Activated CD4-positive, alpha-beta T cell treated with anti-CD3 and anti-CD28 coated beads for 36 hours (primary cell): ENCODE measurements at regions not wholly inside any gene's neighbourhood (a gene's known extent, or its start where the extent isn't known, plus 50 kb on each side); places are given as distances from the start of the nearest gene placed in this dataset.

ENCODE experiments used
- ATAC-seq: fragments of 200-7000 bp; cut with Tn5 transposase; one replicate; pipeline ENCODE4 v1.10.0; 2021; ENCODE audit warnings: mild to moderate bottlenecking, moderate library complexity
- CTCF ChIA-PET: fragments of 350-600 bp; sonication (Branson Sonifier 250); formaldehyde crosslinking; loops from one replicate; lab custom pipeline; 2021; ENCODE audit warnings: antibody characterized with exemption; lab: Charles Lee
- POLR2A ChIA-PET: fragments of 350-600 bp; sonication (Branson Sonifier 250); formaldehyde crosslinking; loops from one replicate; lab custom pipeline; 2021; ENCODE audit warnings: antibody characterized with exemption, inconsistent platforms; lab: Charles Lee
- DNase-seq: peaks from one replicate; pipeline ENCODE4 v3.0.0-alpha.2; 2020
- H3K27ac Mint-ChIP-seq: one replicate; pipeline ENCODE4 v1.8.0; 2021; ENCODE audit warnings: mixed read lengths
- H3K27me3 Mint-ChIP-seq: one replicate; pipeline ENCODE4 v1.8.0; 2021; ENCODE audit warnings: mixed read lengths
- H3K36me3 Mint-ChIP-seq: one replicate; pipeline ENCODE4 v1.8.0; 2021; ENCODE audit warnings: low read depth, mixed read lengths
- H3K4me1 Mint-ChIP-seq: one replicate; pipeline ENCODE4 v1.8.0; 2021; ENCODE audit warnings: mixed read lengths
- H3K4me3 Mint-ChIP-seq: one replicate; pipeline ENCODE4 v1.8.0; 2021; ENCODE audit warnings: mild to moderate bottlenecking, moderate library complexity, mixed read lengths
- H3K9me3 Mint-ChIP-seq: one replicate; pipeline ENCODE4 v1.8.0; 2021; ENCODE audit warnings: low read depth, mixed read lengths
- intact Hi-C, 2 experiments: fragments of 100-400 bp; cut with DNase I in 1 of 2; cut with micrococcal nuclease in 1 of 2; formaldehyde crosslinking; loops; one replicate each; pipeline versions ENCODE4 v1.14.2 to v1.15.1; 2022 to 2024; cut with DNase I, micrococcal nuclease

- Mint-ChIP-seq H3K27ac (no peak overlapping the region), H3K9me3 (peaks cover 3% of the 10 kb centered on the region), H3K4me1 (no peaks in the 10 kb centered on the region), H3K27me3 (peaks cover 2% of the 10 kb centered on the region), H3K4me3 (no peak overlapping the region), H3K36me3 (no peaks in the 10 kb centered on the region)
- ATAC-seq = no peak
- ChIA-PET CTCF (interaction anchor here (1.3 kb wide), 1 partner anchor 9 kb away, joined by 3 read pairs; no protein-coding TSS in a partner anchor), POLR2A (no interaction called here)
- no peak for DNase-seq
- intact Hi-C loops = no loop called here
Observed at GRCh38 chr16:58940609-58941008, 206.5 kb upstream of the GOT2 start.

GRCh38 chr16:58938811-58939210 lies 204.7 kb upstream of the GOT2 start:
- Mint-ChIP-seq H3K4me3 (no peak overlapping the region), H3K27ac (no peak overlapping the region), H3K27me3 (peaks cover 2% of the 10 kb centered on the region), H3K4me1 (no peaks in the 10 kb centered on the region), H3K9me3 (peaks cover 3% of the 10 kb centered on the region), H3K36me3 (no peaks in the 10 kb centered on the region)
- ATAC-seq (no peak), DNase-seq (no peak)
- intact Hi-C loops = no loop called here
- CTCF ChIA-PET = no interaction called here
- POLR2A ChIA-PET = no interaction called here

- POLR2A ChIA-PET = no interaction called here
- H3K36me3 Mint-ChIP-seq = no peaks in the 10 kb centered on the region
- DNase-seq = no peak
- no peak for ATAC-seq
- H3K27me3 Mint-ChIP-seq = peaks cover 2% of the 10 kb centered on the region
- peaks cover 3% of the 10 kb centered on the region for H3K9me3 Mint-ChIP-seq
- no peaks in the 10 kb centered on the region for H3K4me1 Mint-ChIP-seq
- H3K4me3 Mint-ChIP-seq = no peak overlapping the region
- no peak overlapping the region for H3K27ac Mint-ChIP-seq
- CTCF ChIA-PET = no interaction called here
- intact Hi-C loops = no loop called here
Observed at GRCh38 chr16:58937661-58938060, 203.5 kb upstream of the GOT2 start.

- no peaks in the 10 kb centered on the region for H3K4me1 Mint-ChIP-seq
- DNase-seq (no peak), ATAC-seq (no peak)
- intact Hi-C loops = no loop called here
- peaks cover 2% of the 10 kb centered on the region for H3K27me3 Mint-ChIP-seq
- POLR2A ChIA-PET = no interaction called here
- H3K36me3 Mint-ChIP-seq = no peaks in the 10 kb centered on the region
- no peak overlapping the region for H3K27ac Mint-ChIP-seq
- peaks cover 3% of the 10 kb centered on the region for H3K9me3 Mint-ChIP-seq
- CTCF ChIA-PET = no interaction called here
- H3K4me3 Mint-ChIP-seq = no peak overlapping the region
Observed at GRCh38 chr16:58933186-58933585, 199.1 kb upstream of the GOT2 start.

- H3K27ac Mint-ChIP-seq = no peak overlapping the region
- ChIA-PET CTCF (interaction anchor here (0.6 to 1.0 kb wide), 2 partner anchors 10 to 737 kb away, joined by 3 read pairs; no protein-coding TSS in a partner anchor), POLR2A (no interaction called here)
- H3K4me3 Mint-ChIP-seq = no peak overlapping the region
- no peaks in the 10 kb centered on the region for H3K4me1 Mint-ChIP-seq
- intact Hi-C loops = no loop called here
- peaks cover 5% of the 10 kb centered on the region for H3K9me3 Mint-ChIP-seq
- no peak for ATAC-seq
- DNase-seq = no peak
- H3K36me3 Mint-ChIP-seq = no peaks in the 10 kb centered on the region
- peaks cover 2% of the 10 kb centered on the region for H3K27me3 Mint-ChIP-seq
Observed at GRCh38 chr16:58931436-58931835, 197.3 kb upstream of the GOT2 start.

- no peaks in the 10 kb centered on the region for H3K27me3 Mint-ChIP-seq
- DNase-seq (no peak), ATAC-seq (no peak)
- H3K36me3 Mint-ChIP-seq = no peaks in the 10 kb centered on the region
- no peak overlapping the region for H3K27ac Mint-ChIP-seq
- CTCF ChIA-PET = interaction anchor here (0.6 kb wide), 1 partner anchor 9 kb away, joined by 3 read pairs; no protein-coding TSS in a partner anchor
- intact Hi-C loops = no loop called here
- no peaks in the 10 kb centered on the region for H3K4me1 Mint-ChIP-seq
- H3K9me3 Mint-ChIP-seq = peaks cover 2% of the 10 kb centered on the region
- POLR2A ChIA-PET = no interaction called here
- H3K4me3 Mint-ChIP-seq = no peak overlapping the region
Observed at GRCh38 chr16:58923094-58923493, 189.0 kb upstream of the GOT2 start.

DNA sequence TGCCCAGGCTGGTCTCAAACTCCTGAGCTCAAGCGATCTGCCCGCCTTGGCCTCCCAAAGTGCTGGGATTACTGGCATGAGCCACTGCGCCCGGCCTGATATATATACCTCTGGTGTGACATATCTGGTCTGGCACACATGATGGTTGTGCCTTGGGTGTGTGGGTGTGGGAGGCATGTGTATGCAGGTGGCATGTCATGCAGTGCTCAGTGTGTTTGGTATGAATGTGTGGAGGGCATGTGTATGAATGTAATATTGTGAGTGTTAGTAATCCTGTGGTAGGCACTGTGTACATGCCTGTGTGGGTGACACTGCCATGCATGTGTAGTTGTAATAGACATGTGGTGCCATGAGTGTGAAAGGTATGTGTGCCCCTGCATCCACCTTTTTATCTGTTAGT lies 179.3 kb upstream of the GOT2 start:
- CTCF ChIA-PET = interaction anchor here (0.6 kb wide), 1 partner anchor 783 kb away, joined by 3 read pairs; no protein-coding TSS in a partner anchor
- H3K36me3 Mint-ChIP-seq = no peaks in the 10 kb centered on the region
- H3K27me3 Mint-ChIP-seq = no peaks in the 10 kb centered on the region

DNA sequence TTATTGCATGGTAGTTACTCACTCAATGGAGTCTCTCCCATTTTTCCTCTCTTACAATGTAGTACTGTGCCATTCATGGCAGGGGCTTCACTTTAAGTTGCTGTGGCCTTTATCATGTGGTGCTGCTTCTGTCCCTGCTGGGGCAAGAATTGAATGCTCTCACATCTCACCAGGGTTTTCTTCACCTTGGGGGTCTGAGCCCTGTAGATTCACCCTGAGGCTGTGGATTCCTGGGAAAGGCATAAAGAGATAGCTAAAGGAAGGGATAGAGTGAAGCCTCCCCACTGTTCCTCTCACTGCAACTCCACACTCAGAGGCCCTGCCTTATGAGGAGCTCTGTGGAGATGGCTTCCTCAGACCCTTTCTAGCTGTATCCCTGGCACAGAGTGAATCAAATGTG lies 178.5 kb upstream of the GOT2 start:
- Mint-ChIP-seq H3K27ac (no peak overlapping the region), H3K4me1 (no peaks in the 10 kb centered on the region), H3K9me3 (no peaks in the 10 kb centered on the region), H3K4me3 (no peak overlapping the region), H3K27me3 (no peaks in the 10 kb centered on the region), H3K36me3 (no peaks in the 10 kb centered on the region)
- DNase-seq = no peak
- no peak for ATAC-seq
- ChIA-PET POLR2A (no interaction called here), CTCF (no interaction called here)
- intact Hi-C loops = no loop called here

More for the DNA sequence above, 179.3 kb upstream of the GOT2 start:
- Mint-ChIP-seq H3K4me3 (no peak overlapping the region), H3K27ac (no peak overlapping the region), H3K9me3 (no peaks in the 10 kb centered on the region), H3K4me1 (no peaks in the 10 kb centered on the region)
- ATAC-seq = no peak
- POLR2A ChIA-PET = no interaction called here
- DNase-seq = no peak
- intact Hi-C loops = no loop called here

DNA sequence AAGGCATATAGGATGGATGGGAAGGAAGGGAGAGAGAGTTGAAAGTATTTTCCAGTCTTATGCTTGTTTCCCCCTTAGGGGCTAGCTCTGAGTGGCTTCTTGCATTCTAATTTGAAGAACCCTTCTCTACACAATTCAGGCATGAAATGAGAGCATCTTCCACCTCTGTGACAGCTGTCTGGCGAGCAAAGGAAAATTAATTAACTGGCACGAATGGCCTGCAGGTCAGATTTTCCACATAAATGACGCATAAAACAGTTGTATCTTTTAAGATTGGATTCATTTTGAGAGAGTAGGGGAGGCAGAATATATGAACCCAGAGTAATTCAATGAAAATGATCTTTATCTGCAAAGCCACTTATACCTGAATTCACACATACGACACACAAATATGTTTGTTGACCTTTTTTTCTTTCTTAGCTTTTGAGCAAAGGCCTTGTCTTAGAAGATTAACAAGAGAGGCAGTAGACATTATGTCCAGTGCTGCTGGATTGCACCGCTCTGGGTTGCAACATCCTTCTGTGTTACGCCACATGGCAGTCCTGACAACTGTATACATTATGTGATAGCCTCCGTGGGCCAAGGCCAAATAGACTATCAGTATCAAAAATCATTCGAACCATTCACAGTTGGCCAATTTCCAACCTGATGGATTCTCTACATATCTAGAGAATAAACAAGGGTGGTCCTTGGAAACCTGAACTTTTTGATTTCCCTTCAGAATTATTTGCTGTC lies 173.0 kb upstream of the GOT2 start:
- DNase-seq (no peak), ATAC-seq (no peak)
- Mint-ChIP-seq H3K27me3 (no peaks in the 10 kb centered on the region), H3K36me3 (no peaks in the 10 kb centered on the region), H3K9me3 (no peaks in the 10 kb centered on the region), H3K27ac (no peak overlapping the region), H3K4me3 (no peak overlapping the region), H3K4me1 (no peaks in the 10 kb centered on the region)
- intact Hi-C loops = no loop called here
- CTCF ChIA-PET = interaction anchor here (0.6 kb wide), 1 partner anchor 707 kb away, joined by 3 read pairs; no protein-coding TSS in a partner anchor
- POLR2A ChIA-PET = no interaction called here

GRCh38 chr16:58904291-58904690 lies 170.2 kb upstream of the GOT2 start:
- ChIA-PET CTCF (no interaction called here), POLR2A (no interaction called here)
- H3K27me3 Mint-ChIP-seq = no peaks in the 10 kb centered on the region
- DNase-seq (no peak), ATAC-seq (no peak)
- H3K9me3 Mint-ChIP-seq = no peaks in the 10 kb centered on the region
- H3K36me3 Mint-ChIP-seq = no peaks in the 10 kb centered on the region
- no peaks in the 10 kb centered on the region for H3K4me1 Mint-ChIP-seq
- intact Hi-C loops = no loop called here
- H3K4me3 Mint-ChIP-seq = no peak overlapping the region
- H3K27ac Mint-ChIP-seq = no peak overlapping the region

GRCh38 chr16:58889516-58889915 lies 155.4 kb upstream of the GOT2 start:
- ATAC-seq (no peak), DNase-seq (no peak)
- Mint-ChIP-seq H3K27me3 (peaks cover 2% of the 10 kb centered on the region), H3K4me1 (no peaks in the 10 kb centered on the region), H3K4me3 (no peak overlapping the region), H3K27ac (no peak overlapping the region), H3K9me3 (no peaks in the 10 kb centered on the region), H3K36me3 (no peaks in the 10 kb centered on the region)
- intact Hi-C loops = no loop called here
- ChIA-PET POLR2A (no interaction called here), CTCF (no interaction called here)

DNA sequence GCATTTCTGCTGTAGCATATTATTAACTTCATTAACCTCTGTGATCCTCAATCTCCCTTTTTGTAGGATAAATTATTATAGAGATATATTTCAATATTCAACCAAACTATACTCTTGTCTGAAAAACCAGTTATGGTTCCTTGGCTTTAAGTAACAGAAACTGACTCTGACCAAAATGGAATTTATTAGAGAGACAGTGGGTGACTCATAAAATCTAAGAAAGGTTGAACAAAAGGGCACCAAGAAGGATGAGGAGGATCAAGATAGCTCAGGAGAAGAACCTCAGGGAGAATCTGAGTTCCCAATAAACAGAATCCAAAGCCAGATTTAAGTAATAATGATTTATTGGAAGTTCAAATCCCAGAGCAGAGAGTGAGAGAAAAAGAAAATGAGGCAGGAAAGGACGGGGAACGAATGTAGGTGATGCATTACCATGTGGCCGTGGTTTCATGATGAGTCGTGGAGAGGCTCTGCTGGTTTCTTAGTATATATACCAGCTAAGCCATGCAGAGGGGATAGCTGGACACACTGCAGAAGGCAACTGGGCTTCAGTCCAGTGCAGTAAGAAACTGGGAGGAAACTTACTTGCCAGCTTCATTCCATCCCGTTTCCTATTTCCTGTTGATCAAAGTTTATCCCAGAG lies 151.5 kb upstream of the GOT2 start:
- H3K27me3 Mint-ChIP-seq = peaks cover 8% of the 10 kb centered on the region
- intact Hi-C loops = no loop called here
- POLR2A ChIA-PET = no interaction called here
- no peak for ATAC-seq
- no peak for DNase-seq
- H3K4me3 Mint-ChIP-seq = no peak overlapping the region
- H3K4me1 Mint-ChIP-seq = no peaks in the 10 kb centered on the region
- no peaks in the 10 kb centered on the region for H3K36me3 Mint-ChIP-seq
- H3K9me3 Mint-ChIP-seq = peaks cover 2% of the 10 kb centered on the region
- H3K27ac Mint-ChIP-seq = no peak overlapping the region
- CTCF ChIA-PET = no interaction called here
